Ovary (tissue), 7 donors: ENCODE measurements at regions not wholly inside any gene's neighbourhood (a gene's known extent, or its start where the extent isn't known, plus 50 kb on each side); places are given as distances from the start of the nearest gene placed in this dataset.

Source experiments
- DNase-seq, 5 donors: peaks; one replicate each; pipeline ENCODE4 v3.0.0-alpha.2; 2019 to 2020
- H3K27ac ChIP-seq, 2 donors: fragments of 200-600 bp; one replicate each; pipeline versions ENCODE4 v1.5.1 to v1.8.0; 2019 to 2022
- H3K27me3 ChIP-seq: fragments of 200-600 bp; one replicate; pipeline ENCODE4 v1.8.0; 2022
- H3K36me3 ChIP-seq: fragments of 200-600 bp; sonication (generic); one replicate; pipeline ENCODE4 v1.5.1; 2019
- H3K4me1 ChIP-seq: one replicate; pipeline ENCODE4 v1.8.1; 2013; ENCODE audit warnings: mild to moderate bottlenecking, moderate library complexity; ENCODE audit not compliant: insufficient read depth
- H3K4me3 ChIP-seq: fragments of 200-600 bp; sonication (generic); one replicate; pipeline ENCODE4 v1.5.1; 2017
- H3K9me3 ChIP-seq, 2 donors: fragments of 200-600 bp in 1 of 2; sonication (generic) in 1 of 2; one replicate each; pipeline versions ENCODE4 v1.5.1 to v1.8.1; 2013 to 2019; ENCODE audit warnings: mild to moderate bottlenecking in 1 of 2, moderate library complexity in 1 of 2
- CTCF ChIP-seq, 3 donors: fragments of 450-650 bp in 2 of 3; fragments of 200-600 bp in 1 of 3; IDR thresholded peaks; one replicate each; pipeline versions ENCODE4 v1.5.1 to v1.8.0; 2016 to 2022; ENCODE audit warnings: antibody characterized with exemption in 3 of 3, mild to moderate bottlenecking in 1 of 3
- EP300 ChIP-seq: sonication (generic); formaldehyde crosslinking; IDR thresholded peaks from one replicate; pipeline ENCODE4 v1.6.1; 2017; ENCODE audit warnings: antibody characterized with exemption
- POLR2A ChIP-seq: fragments of 450-650 bp; IDR thresholded peaks from one replicate; pipeline ENCODE4 v1.6.1; 2017; ENCODE audit warnings: antibody characterized with exemption, mild to moderate bottlenecking, moderate library complexity
- WGBS, 3 donors: extraction: QIAGEN DNeasy Blood & Tissue Kit in 1 of 3; methylation state at CpG; one replicate each; pipeline versions ENCODE4 v1.1.5 to v1.1.7; 2013 to 2017; 5-methylcytosine and 5-hydroxymethylcytosine counted together
- intact Hi-C, 4 donors: fragments of 100-400 bp; cut with DNase I; formaldehyde crosslinking; loops; one replicate each; pipeline versions ENCODE4 v1.11.0 to v1.15.1; 2022 to 2023
- donor health status: DM: no; HTN: no; CAD: no; lungs with moderate emphysema.
- donor health status: DM: no; HTN: no; CAD: no.
- donor health status: Bipolar disorder and iron deficiency.
- donor health status: DM: no; HTN: no; CAD: no.
- donor health status: DM: yes; HTN: yes; CAD: no.

DNA sequence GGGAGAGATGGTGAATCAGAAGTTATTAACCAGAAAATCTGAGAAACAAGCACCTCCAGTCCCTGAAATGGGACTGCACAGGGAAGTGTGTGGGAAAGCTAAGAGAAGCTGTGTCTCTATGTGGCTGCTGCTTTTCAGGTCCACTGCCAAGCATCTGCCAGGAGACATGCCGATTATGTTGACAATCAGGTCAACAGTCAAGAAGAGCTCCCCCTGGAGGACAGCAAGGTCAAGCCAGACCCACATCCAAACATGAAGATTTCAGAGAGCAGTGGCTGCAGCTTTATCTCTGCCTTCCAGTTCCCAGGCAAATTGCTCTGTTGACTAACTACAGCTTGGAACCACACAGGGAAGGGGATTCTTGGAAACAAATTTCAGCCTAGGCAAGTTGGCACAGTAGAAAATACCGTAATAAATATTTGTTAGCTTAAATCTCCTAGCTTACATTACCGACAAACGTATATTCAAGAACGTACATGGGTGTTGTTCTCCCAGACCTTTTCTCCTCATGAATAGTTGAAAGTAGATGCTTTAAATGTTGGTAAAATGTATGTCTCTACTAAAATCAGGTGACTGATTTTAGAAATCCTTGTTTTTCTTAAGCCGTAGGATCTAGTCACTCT lies 394.5 kb upstream of the RARB start:
- no peaks in the 10 kb centered on the region for H3K27me3 ChIP-seq
- no peaks in the 10 kb centered on the region for H3K4me1 ChIP-seq
- H3K9me3 ChIP-seq, result no peaks in the 10 kb centered on the region
- H3K27ac ChIP-seq, result no peak overlapping the region
- TF ChIP-seq POLR2A (no peak), EP300 (no peak), CTCF (IDR thresholded peaks at IDR 0.05) (no peak)
- 78 to 81% (median 81%) methylated on average over 6 of the region's 6 CpGs for WGBS, 3 donors
- no peak overlapping the region for H3K4me3 ChIP-seq
- intact Hi-C loops, result no loop called here
- H3K36me3 ChIP-seq, result no peaks in the 10 kb centered on the region
- DNase-seq, result no peak

DNA sequence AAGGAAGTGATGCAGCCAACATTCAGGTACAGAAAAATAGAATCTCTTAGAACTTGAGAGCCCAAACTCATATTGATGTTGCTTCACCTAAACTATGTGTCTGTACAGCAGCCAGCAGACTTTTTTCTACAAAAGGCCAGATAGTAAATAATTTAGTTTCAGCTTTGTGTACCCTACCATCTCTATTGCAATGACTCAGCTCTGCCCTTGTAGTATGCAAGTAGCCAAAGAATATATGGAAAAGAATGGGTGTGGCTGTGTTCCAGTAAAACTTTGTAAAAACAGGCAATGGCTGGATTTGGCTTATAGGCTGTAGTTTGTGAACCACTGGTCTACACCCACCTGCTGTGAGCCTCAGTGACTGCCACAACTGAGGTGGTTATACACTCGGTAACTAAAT lies 392.5 kb upstream of the RARB start:
- Histone ChIP-seq H3K4me1 (no peaks in the 10 kb centered on the region), H3K4me3 (no peak overlapping the region), H3K27ac (no peak overlapping the region), H3K9me3 (no peaks in the 10 kb centered on the region), H3K27me3 (no peaks in the 10 kb centered on the region), H3K36me3 (no peaks in the 10 kb centered on the region)
- no peak for DNase-seq
- intact Hi-C loops, result no loop called here
- no peak for TF ChIP-seq CTCF (IDR thresholded peaks at IDR 0.05)
- TF ChIP-seq EP300, result no peak
- WGBS, 3 donors, result 86 to 100% (median 100%) methylated on average over 1 of the region's 1 CpG

DNA sequence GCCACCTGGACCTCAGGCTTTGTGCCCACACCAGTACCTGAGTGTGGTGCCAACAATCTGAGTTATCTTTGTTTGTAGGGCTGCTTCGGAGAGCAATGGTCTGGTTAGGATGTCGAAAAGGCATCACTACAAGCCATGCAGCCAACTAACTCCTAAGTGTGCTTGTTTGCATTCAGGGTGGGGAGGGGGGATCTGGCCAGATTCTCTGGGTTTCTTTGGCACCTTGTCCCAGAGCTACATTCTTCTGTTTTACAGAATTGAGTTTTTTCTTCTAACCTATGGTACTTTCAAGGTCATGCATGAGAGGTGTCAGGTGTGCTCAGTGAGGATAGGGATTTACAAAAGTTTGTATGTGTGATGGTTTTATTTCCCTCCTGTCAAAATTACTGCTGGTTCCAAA lies 391.4 kb upstream of the RARB start:
- no peak overlapping the region for H3K4me3 ChIP-seq
- H3K27me3 ChIP-seq, result no peaks in the 10 kb centered on the region
- H3K27ac ChIP-seq, result no peak overlapping the region
- no peaks in the 10 kb centered on the region for H3K36me3 ChIP-seq
- no peaks in the 10 kb centered on the region for H3K9me3 ChIP-seq
- DNase-seq, result no peak
- H3K4me1 ChIP-seq, result no peaks in the 10 kb centered on the region
- no peak for TF ChIP-seq EP300
- no peak for TF ChIP-seq CTCF (IDR thresholded peaks at IDR 0.05)
- TF ChIP-seq POLR2A, result no peak
- intact Hi-C loops, result no loop called here
- WGBS, 3 donors, result 35 to 50% (median 47%) methylated on average over 2 of the region's 2 CpGs

- Histone ChIP-seq H3K36me3 (no peaks in the 10 kb centered on the region), H3K9me3 (no peaks in the 10 kb centered on the region), H3K27ac (no peak overlapping the region), H3K4me1 (no peaks in the 10 kb centered on the region), H3K4me3 (no peak overlapping the region), H3K27me3 (no peaks in the 10 kb centered on the region)
- DNase-seq, result no peak
- TF ChIP-seq POLR2A (no peak), EP300 (no peak), CTCF (IDR thresholded peaks at IDR 0.05) (no peak)
- 14 to 16% (median 14%) methylated on average over 6 of the region's 6 CpGs for WGBS, 3 donors
- intact Hi-C loops, result no loop called here
Measured at GRCh38 chr3:25037049-25037547, 391.0 kb upstream of the RARB start.
